HCT116 (cell line): ENCODE measurements at regions not wholly inside any gene's neighbourhood (a gene's known extent, or its start where the extent isn't known, plus 50 kb on each side); places are given as distances from the start of the nearest gene placed in this dataset.

Experiments
- ATAC-seq: fragments of 200-7000 bp; cut with Tn5 transposase; 2 replicates; pipeline ENCODE4 v1.9.1; 2020; ENCODE audit warnings: mild to moderate bottlenecking, moderate library complexity
- BruUV-seq: library from RNA; stranded (reverse); fragments of 400-500 nt; replicated peaks from 2 replicates; lab custom pipeline; 2021; lab: Mats Ljungman, UMichigan
- CTCF ChIA-PET: fragments of 300-600 bp; sonication (Branson Sonifier 250); formaldehyde crosslinking; loops from one replicate; lab custom pipeline; 2021; ENCODE audit warnings: antibody characterized with exemption; lab: Charles Lee
- POLR2A ChIA-PET: fragments of 300-600, 350-600 bp; sonication (Branson Sonifier 250); formaldehyde crosslinking; loops from one replicate; lab custom pipeline; 2021; ENCODE audit warnings: antibody characterized with exemption; lab: Charles Lee
- RAD21 ChIA-PET, 2 experiments: fragments of 300-600 bp; sonication (Branson Sonifier 250); formaldehyde crosslinking; loops; one replicate each; lab custom pipeline; 2023; ENCODE audit warnings: low total read pairs in 2 of 2; ENCODE audit not compliant: uncharacterized antibody in 2 of 2, unreplicated experiment in 2 of 2, low non-redundant PET in 1 of 2; lab: Charles Lee
- DNase-seq: peaks from one replicate; pipeline ENCODE4 v3.0.0-alpha.2; 2010; ENCODE audit warnings: low read depth, low spot score
- H2AFZ ChIP-seq: fragments of 200-600 bp; shearing (Covaris generic), sonication (generic); 2 replicates; pipeline ENCODE4 v1.6.1; 2017; ENCODE audit warnings: low read depth, mixed run types, mixed read lengths, antibody characterized with exemption, low read length; ENCODE audit not compliant: poor library complexity, severe bottlenecking
- H3K27ac ChIP-seq: 2 replicates; pipeline ENCODE4 v1.5.1; 2012; ENCODE audit warnings: low read depth, low read length
- H3K27me3 ChIP-seq: fragments of 200-600 bp; sonication (generic); 2 replicates; pipeline ENCODE4 v1.6.1; 2016; ENCODE audit warnings: mixed run types, low read length, mixed read lengths; ENCODE audit not compliant: insufficient read depth
- H3K36me3 ChIP-seq, 2 experiments: fragments of 200-500 bp in 1 of 2; fragments of 200-600 bp in 1 of 2; sonication (Bioruptor generic) in 1 of 2; sonication (generic) in 1 of 2; 2 replicates each; pipeline versions ENCODE4 v1.5.1 to v1.6.1; 2014 to 2016; ENCODE audit warnings: low read length in 2 of 2, inconsistent platforms in 1 of 2, mixed read lengths in 1 of 2, mixed run types in 1 of 2; ENCODE audit not compliant: insufficient read depth in 2 of 2, control insufficient read depth in 1 of 2
- H3K4me1 ChIP-seq, 2 experiments: fragments of 200-600 bp in 1 of 2; sonication (generic) in 1 of 2; 2 replicates each; pipeline versions ENCODE4 v1.5.1 to v1.6.1; 2012 to 2017; ENCODE audit warnings: low read length in 2 of 2, inconsistent platforms in 1 of 2, mild to moderate bottlenecking in 1 of 2, mixed read lengths in 1 of 2, mixed run types in 1 of 2, moderate library complexity in 1 of 2; ENCODE audit not compliant: insufficient read depth in 2 of 2, control insufficient read depth in 1 of 2
- H3K4me2 ChIP-seq: fragments of 200-600 bp; sonication (generic); 2 replicates; pipeline ENCODE4 v1.6.1; 2017; ENCODE audit warnings: mixed run types, low read length, mixed read lengths
- H3K4me3 ChIP-seq, 2 experiments: fragments of 200-600 bp in 1 of 2; sonication (generic) in 1 of 2; replicated peaks in 1 of 2; 2 replicates each; pipeline ENCODE4 v1.5.1; 2011 to 2016; ENCODE audit warnings: low read length in 2 of 2, control low read depth in 1 of 2, low read depth in 1 of 2, mild to moderate bottlenecking in 1 of 2, mixed read lengths in 1 of 2, mixed run types in 1 of 2
- H3K79me2 ChIP-seq: fragments of 200-600 bp; sonication (generic); 2 replicates; pipeline ENCODE4 v1.6.1; 2017; ENCODE audit warnings: mild to moderate bottlenecking, mixed run types, low read length, moderate library complexity, mixed read lengths; ENCODE audit not compliant: insufficient read depth
- H3K9ac ChIP-seq: fragments of 200-600 bp; sonication (generic); 2 replicates; pipeline ENCODE4 v1.6.1; 2016; ENCODE audit warnings: low read length, mixed read lengths
- H3K9me2 ChIP-seq: fragments of 200-600 bp; sonication (generic), shearing (Covaris generic); 2 replicates; pipeline ENCODE4 v1.6.1; 2017; ENCODE audit warnings: mixed run types, mild to moderate bottlenecking, moderate library complexity; ENCODE audit not compliant: insufficient read depth
- H3K9me3 ChIP-seq, 2 experiments: fragments of 200-500 bp in 1 of 2; fragments of 200-600 bp in 1 of 2; sonication (Bioruptor generic) in 1 of 2; sonication (generic) in 1 of 2; 2 replicates each; pipeline ENCODE4 v1.6.1; 2014 to 2017; ENCODE audit warnings: low read length in 2 of 2, mixed read lengths in 2 of 2, inconsistent platforms in 1 of 2, low read depth in 1 of 2, mild to moderate bottlenecking in 1 of 2, mixed run types in 1 of 2, moderate library complexity in 1 of 2; ENCODE audit not compliant: control insufficient read depth in 1 of 2, insufficient read depth in 1 of 2
- H4K20me1 ChIP-seq: fragments of 200-600 bp; sonication (generic), shearing (Covaris generic); 2 replicates; pipeline ENCODE4 v1.6.1; 2017; ENCODE audit warnings: mixed run types, mild to moderate bottlenecking, moderate library complexity; ENCODE audit not compliant: insufficient read depth
- CTCF ChIP-seq, 3 experiments: fragments of 200-600 bp in 1 of 3; sonication (generic) in 1 of 3; IDR thresholded peaks in 2 of 3; conservative IDR thresholded peaks in 1 of 3; 2 replicates each; pipeline ENCODE4 v1.5.1; 2012 to 2017; ENCODE audit warnings: low read depth in 2 of 3, low read length in 2 of 3, antibody characterized with exemption in 1 of 3, borderline replicate concordance in 1 of 3, control low read depth in 1 of 3, mild to moderate bottlenecking in 1 of 3, mixed read lengths in 1 of 3, mixed run types in 1 of 3, moderate library complexity in 1 of 3; ENCODE audit not compliant: insufficient read depth in 1 of 3
- MAX ChIP-seq: IDR thresholded peaks from 2 replicates; pipeline ENCODE4 v1.6.1; 2012
- REST ChIP-seq: IDR thresholded peaks from 2 replicates; pipeline ENCODE4 v1.6.1; 2012; ENCODE audit warnings: low read depth
- SIN3A ChIP-seq: IDR thresholded peaks from 2 replicates; pipeline ENCODE4 v1.6.1; 2012; ENCODE audit warnings: low read depth
- SRF ChIP-seq: IDR thresholded peaks from 2 replicates; pipeline ENCODE4 v1.6.1; 2012; ENCODE audit warnings: low read depth
- intact Hi-C: fragments of 100-400 bp; cut with micrococcal nuclease; formaldehyde crosslinking; loops from 2 replicates; pipeline ENCODE4 v1.10.0; 2022

GRCh38 chr14:87745507-87746118 lies 247.4 kb downstream of the GALC start:
- no peak overlapping the region for H3K4me2 ChIP-seq

More at GRCh38 chr14:87745507-87746118, 247.4 kb downstream of the GALC start:
- no peak overlapping the region for H3K9ac ChIP-seq
- H4K20me1 ChIP-seq = no peaks in the 10 kb centered on the region
- H2AFZ ChIP-seq = no peak overlapping the region
- H3K9me2 ChIP-seq = no peaks in the 10 kb centered on the region
- CTCF ChIA-PET = no interaction called here
- no TSS peak for BruUV-seq
- no peaks in the 10 kb centered on the region for H3K4me1 ChIP-seq
- DNase-seq = peak; percentile 3
- TF ChIP-seq SRF = no peak
- peak in 2 of 3 experiments; percentile 45 to 52; a peak in 3 of 6 replicates for TF ChIP-seq CTCF (IDR thresholded peaks at IDR 0.05 in 2 of 3, conservative IDR thresholded peaks at IDR 0.05 in 1 of 3; ENCODE audit: borderline replicate concordance in 1 of 3, insufficient read depth in 1 of 3, low read depth in 2 of 3, low read length in 2 of 3)
- TF ChIP-seq MAX = no peak
- no peak for TF ChIP-seq REST
- TF ChIP-seq SIN3A = no peak
- TF ChIP-seq, all 23 proteins: peak for 1
- Histone ChIP-seq H3K36me3 (no peaks in the 10 kb centered on the region), H3K4me3 (no peak overlapping the region), H3K27me3 (no peaks in the 10 kb centered on the region), H3K27ac (no peak overlapping the region), H3K9me3 (peaks cover 0 to 20% of the 10 kb centered on the region in 2 experiments; a peak in 2 of 4 replicates), H3K79me2 (no peaks in the 10 kb centered on the region)
- ATAC-seq = no peak
- POLR2A ChIA-PET = no interaction called here
- intact Hi-C loops = no loop called here
- RAD21 ChIA-PET = no interaction called here
